Activated B cell treated with CpG ODN at 0.5 μM for 24 hours (primary cell): ENCODE measurements at regions not wholly inside any gene's neighbourhood (a gene's known extent, or its start where the extent isn't known, plus 50 kb on each side); places are given as distances from the start of the nearest gene placed in this dataset.

Source experiments
- ATAC-seq: fragments of 200-7000 bp; cut with Tn5 transposase; one replicate; pipeline ENCODE4 v1.10.0; 2021; ENCODE audit warnings: low read depth, mild to moderate bottlenecking, moderate library complexity
- CTCF ChIA-PET: fragments of 350-600 bp; sonication (Branson Sonifier 250); formaldehyde crosslinking; loops from one replicate; lab custom pipeline; 2021; ENCODE audit warnings: antibody characterized with exemption; lab: Charles Lee
- POLR2A ChIA-PET: fragments of 350-600 bp; sonication (Branson Sonifier 250); formaldehyde crosslinking; loops from one replicate; lab custom pipeline; 2021; ENCODE audit warnings: antibody characterized with exemption; lab: Charles Lee
- DNase-seq: peaks from one replicate; pipeline ENCODE4 v3.0.0; 2022
- H3K27ac Mint-ChIP-seq: one replicate; pipeline ENCODE4 v1.8.0; 2020; ENCODE audit warnings: mixed read lengths
- H3K27me3 Mint-ChIP-seq: one replicate; pipeline ENCODE4 v1.8.0; 2021; ENCODE audit warnings: mixed read lengths
- H3K36me3 Mint-ChIP-seq: one replicate; pipeline ENCODE4 v1.8.0; 2021; ENCODE audit warnings: low read depth, mixed read lengths
- H3K4me1 Mint-ChIP-seq: one replicate; pipeline ENCODE4 v1.8.0; 2021; ENCODE audit warnings: mixed read lengths
- H3K4me3 Mint-ChIP-seq: one replicate; pipeline ENCODE4 v1.8.0; 2020; ENCODE audit warnings: mild to moderate bottlenecking, mixed read lengths
- H3K9me3 Mint-ChIP-seq: one replicate; pipeline ENCODE4 v1.8.0; 2020; ENCODE audit warnings: mixed read lengths
- intact Hi-C: fragments of 100-400 bp; cut with micrococcal nuclease; formaldehyde crosslinking; loops from one replicate; pipeline ENCODE4 v1.15.1; 2024
- TF ChIP-seq, protein P1 (sequence below): fragments of 200-600 bp; IDR thresholded peaks from one replicate; pipeline ENCODE4 v1.8.0; 2022; ENCODE audit warnings: antibody characterized with exemption, mild to moderate bottlenecking

DNA sequence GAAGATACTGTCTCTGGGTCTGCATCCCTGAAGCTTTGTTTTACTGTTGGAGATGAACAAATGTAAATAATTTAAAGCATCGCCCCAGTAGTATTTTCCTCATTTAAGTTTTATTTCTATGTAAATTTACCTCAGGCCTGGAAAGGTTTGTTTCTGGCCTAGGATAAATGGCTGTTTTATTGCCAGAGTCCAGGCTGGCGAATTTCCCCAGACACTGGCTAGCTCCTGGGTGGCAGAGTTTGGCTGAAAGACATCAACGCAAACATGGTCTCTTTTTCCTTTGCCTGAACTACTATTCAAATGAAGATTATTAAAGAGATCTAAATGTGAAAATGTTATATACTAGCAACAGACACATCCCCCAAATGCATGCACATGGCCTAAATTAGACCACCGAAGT lies 136.7 kb upstream of the SESN3 start:
- ATAC-seq (no peak), DNase-seq (no peak)
- TF ChIP-seq, protein P1, sequence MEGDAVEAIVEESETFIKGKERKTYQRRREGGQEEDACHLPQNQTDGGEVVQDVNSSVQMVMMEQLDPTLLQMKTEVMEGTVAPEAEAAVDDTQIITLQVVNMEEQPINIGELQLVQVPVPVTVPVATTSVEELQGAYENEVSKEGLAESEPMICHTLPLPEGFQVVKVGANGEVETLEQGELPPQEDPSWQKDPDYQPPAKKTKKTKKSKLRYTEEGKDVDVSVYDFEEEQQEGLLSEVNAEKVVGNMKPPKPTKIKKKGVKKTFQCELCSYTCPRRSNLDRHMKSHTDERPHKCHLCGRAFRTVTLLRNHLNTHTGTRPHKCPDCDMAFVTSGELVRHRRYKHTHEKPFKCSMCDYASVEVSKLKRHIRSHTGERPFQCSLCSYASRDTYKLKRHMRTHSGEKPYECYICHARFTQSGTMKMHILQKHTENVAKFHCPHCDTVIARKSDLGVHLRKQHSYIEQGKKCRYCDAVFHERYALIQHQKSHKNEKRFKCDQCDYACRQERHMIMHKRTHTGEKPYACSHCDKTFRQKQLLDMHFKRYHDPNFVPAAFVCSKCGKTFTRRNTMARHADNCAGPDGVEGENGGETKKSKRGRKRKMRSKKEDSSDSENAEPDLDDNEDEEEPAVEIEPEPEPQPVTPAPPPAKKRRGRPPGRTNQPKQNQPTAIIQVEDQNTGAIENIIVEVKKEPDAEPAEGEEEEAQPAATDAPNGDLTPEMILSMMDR = no peak
- Mint-ChIP-seq H3K4me1 (peaks cover 11% of the 10 kb centered on the region), H3K4me3 (no peak overlapping the region), H3K27ac (no peak overlapping the region), H3K9me3 (no peaks in the 10 kb centered on the region), H3K36me3 (no peaks in the 10 kb centered on the region), H3K27me3 (no peaks in the 10 kb centered on the region)
- ChIA-PET CTCF (no interaction called here), POLR2A (no interaction called here)
- intact Hi-C loops = no loop called here

DNA sequence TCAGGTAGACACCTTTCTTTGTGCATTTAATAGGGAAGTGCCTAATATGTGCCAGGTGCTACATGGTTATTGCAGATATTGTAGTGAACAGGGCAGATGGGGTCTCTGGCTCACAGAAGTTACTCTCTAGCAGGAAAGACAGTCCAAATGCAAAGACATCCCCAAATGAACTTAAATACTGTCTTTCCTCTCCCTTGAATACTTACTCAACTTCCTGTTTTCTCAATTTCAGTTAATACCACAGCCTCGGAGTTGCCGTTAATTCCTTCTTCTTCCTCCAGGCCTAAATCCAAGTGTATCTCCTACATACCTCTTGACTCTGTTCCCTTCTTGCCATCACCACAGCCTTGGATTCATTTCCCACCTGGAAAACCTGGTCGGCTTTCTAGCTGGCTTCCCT lies 134.3 kb upstream of the SESN3 start:
- ChIA-PET POLR2A (interaction anchor here (1.2 kb wide), 1 partner anchor 134 kb away, joined by 3 read pairs; the partner anchor contains the start of gene SESN3), CTCF (no interaction called here)
- Mint-ChIP-seq H3K27me3 (no peaks in the 10 kb centered on the region), H3K9me3 (no peaks in the 10 kb centered on the region), H3K36me3 (no peaks in the 10 kb centered on the region), H3K27ac (no peak overlapping the region), H3K4me1 (peaks cover 11% of the 10 kb centered on the region), H3K4me3 (no peak overlapping the region)
- TF ChIP-seq, protein P1 = no peak
- intact Hi-C loops = no loop called here
- DNase-seq = no peak
- no peak for ATAC-seq

DNA sequence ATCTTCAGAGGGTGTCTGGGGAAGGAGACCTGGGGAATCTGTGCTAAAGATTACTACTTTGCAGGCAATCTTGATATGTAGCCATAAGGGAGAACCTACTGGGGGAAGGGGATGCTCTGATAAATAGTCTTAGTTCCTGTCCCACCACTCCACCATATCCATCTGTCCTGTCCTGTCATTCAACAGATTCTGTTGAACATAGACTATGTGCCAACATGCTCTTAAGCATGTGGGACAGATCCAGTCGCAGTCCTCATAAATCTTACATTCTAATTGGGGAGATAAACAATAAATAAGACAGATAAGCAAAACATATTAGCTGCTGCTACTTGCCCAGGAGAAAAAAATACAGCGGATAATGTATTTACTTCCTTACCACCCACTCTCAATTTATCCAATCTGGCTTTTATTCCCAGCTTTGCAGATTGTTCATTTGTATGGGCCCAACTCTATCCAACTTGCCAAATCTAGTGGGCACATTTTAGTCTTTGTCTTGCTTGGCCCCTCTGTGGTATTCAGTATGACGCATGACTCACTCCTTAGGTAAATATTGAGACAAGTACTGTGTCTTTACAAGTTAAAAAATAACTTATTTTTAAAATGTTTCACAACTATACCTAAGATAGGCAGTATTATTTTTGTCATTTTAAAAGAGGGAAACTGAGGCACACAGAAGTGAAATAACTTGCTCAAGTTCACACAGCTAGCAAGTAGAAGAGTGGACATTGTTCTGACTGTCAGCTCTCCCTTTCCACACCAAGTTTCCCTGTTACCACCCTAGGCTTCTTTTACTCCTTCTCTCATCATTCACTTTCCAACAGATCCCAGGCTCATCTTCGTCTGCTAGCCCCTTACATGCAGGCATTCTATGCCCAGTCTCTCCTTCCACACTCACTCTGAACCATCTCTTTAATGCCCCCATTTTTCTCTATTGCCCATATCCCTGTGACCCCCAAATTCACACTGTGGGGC lies 133.6 kb upstream of the SESN3 start:
- TF ChIP-seq, protein P1 = no peak
- intact Hi-C loops = no loop called here
- Mint-ChIP-seq H3K9me3 (no peaks in the 10 kb centered on the region), H3K4me3 (no peak overlapping the region), H3K27me3 (no peaks in the 10 kb centered on the region), H3K36me3 (no peaks in the 10 kb centered on the region), H3K27ac (no peak overlapping the region), H3K4me1 (peaks cover 11% of the 10 kb centered on the region)
- no peak for ATAC-seq
- CTCF ChIA-PET = no interaction called here
- DNase-seq = no peak
- POLR2A ChIA-PET = no interaction called here

DNA sequence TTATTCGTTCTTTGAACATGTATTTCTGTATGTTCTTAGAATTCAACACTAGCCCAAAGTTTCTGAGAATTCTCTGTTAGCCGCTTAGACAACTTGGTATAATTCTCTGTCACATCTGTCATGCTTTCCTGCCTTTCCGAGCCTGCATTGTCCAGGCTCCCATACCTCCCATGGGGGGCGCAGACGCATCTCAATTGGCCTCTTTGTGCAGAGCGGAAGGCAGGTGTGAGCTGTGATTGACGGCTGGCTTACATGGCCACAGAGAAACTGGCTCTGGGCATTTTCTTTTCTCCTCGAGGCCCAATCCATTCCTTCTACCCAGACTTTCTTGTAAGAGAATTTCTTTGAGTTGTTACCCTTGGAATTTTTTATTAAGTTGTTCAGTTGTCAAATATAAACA lies 132.7 kb upstream of the SESN3 start:
- H3K4me3 Mint-ChIP-seq = no peak overlapping the region
- TF ChIP-seq, protein P1 = no peak
- no peak for ATAC-seq
- ChIA-PET CTCF (no interaction called here), POLR2A (no interaction called here)
- no peaks in the 10 kb centered on the region for H3K36me3 Mint-ChIP-seq
- no peaks in the 10 kb centered on the region for H3K9me3 Mint-ChIP-seq
- H3K27me3 Mint-ChIP-seq = no peaks in the 10 kb centered on the region
- DNase-seq = no peak
- H3K27ac Mint-ChIP-seq = no peak overlapping the region
- intact Hi-C loops = no loop called here
- H3K4me1 Mint-ChIP-seq = peaks cover 11% of the 10 kb centered on the region

DNA sequence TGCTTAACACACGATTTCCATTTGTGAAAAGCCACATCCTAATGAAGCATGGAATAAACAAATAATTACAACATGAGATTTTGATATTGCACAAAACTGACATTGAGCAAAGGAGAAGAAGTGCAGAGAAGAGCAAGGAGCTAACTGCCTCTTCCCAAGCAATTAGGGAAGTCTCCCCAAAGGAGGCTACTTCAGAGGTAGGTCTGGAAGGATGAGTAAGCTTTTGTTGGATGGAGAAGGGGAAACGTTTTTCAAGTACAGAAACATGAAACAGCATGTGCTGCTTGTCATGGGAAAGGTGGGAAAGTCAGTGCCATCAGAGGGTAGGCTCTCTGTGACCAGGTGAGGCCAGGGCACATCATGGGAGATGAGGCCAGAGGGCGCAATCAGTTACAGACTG lies 132.2 kb upstream of the SESN3 start:
- POLR2A ChIA-PET = no interaction called here
- CTCF ChIA-PET = interaction anchor here (0.7 kb wide), 1 partner anchor 171 kb away, joined by 3 read pairs; no protein-coding TSS in a partner anchor
- ATAC-seq (no peak), DNase-seq (no peak)
- intact Hi-C loops = no loop called here
- TF ChIP-seq, protein P1 = no peak
- no peaks in the 10 kb centered on the region for H3K36me3 Mint-ChIP-seq
- H3K27me3 Mint-ChIP-seq = no peaks in the 10 kb centered on the region
- no peak overlapping the region for H3K4me3 Mint-ChIP-seq
- H3K9me3 Mint-ChIP-seq = no peaks in the 10 kb centered on the region
- H3K27ac Mint-ChIP-seq = no peak overlapping the region
- H3K4me1 Mint-ChIP-seq = peaks cover 11% of the 10 kb centered on the region
